Left ventricle myocardium superior (tissue), 1 donor: ENCODE measurements at regions not wholly inside any gene's neighbourhood (a gene's known extent, or its start where the extent isn't known, plus 50 kb on each side); places are given as distances from the start of the nearest gene placed in this dataset.

Source experiments
- ATAC-seq: fragments of 200-7000 bp; cut with Tn5 transposase; one replicate; pipeline ENCODE4 v1.9.1; 2020; ENCODE audit warnings: mild to moderate bottlenecking, moderate library complexity
- DNase-seq: peaks from one replicate; pipeline ENCODE4 v3.0.0-alpha.2; 2020
- intact Hi-C: fragments of 100-400 bp; cut with micrococcal nuclease; formaldehyde crosslinking; loops from one replicate; pipeline ENCODE4 v1.11.0; 2022
- donor health status: DM: no; HTN: yes; CAD: no; lungs with severe emphysema.

- no peak for ATAC-seq
- no peak for DNase-seq
- intact Hi-C loops = no loop called here
These were observed 597.7 kb upstream of the BTBD3 start for GRCh38 chr20:11320033-11320432.

- ATAC-seq (no peak), DNase-seq (no peak)
- intact Hi-C loops = no loop called here
These were observed 593.9 kb upstream of the BTBD3 start for GRCh38 chr20:11323816-11324215.

- intact Hi-C loops = no loop called here
- ATAC-seq = no peak
- no peak for DNase-seq
These were observed 592.7 kb upstream of the BTBD3 start for GRCh38 chr20:11324990-11325389.

- intact Hi-C loops = no loop called here
- ATAC-seq = no peak
- no peak for DNase-seq
These were observed 588.9 kb upstream of the BTBD3 start for GRCh38 chr20:11328839-11329238.

GRCh38 chr20:11329271-11329670, 588.4 kb upstream of the BTBD3 start:
- DNase-seq (no peak), ATAC-seq (no peak)
- intact Hi-C loops = no loop called here

- ATAC-seq (no peak), DNase-seq (no peak)
- intact Hi-C loops = no loop called here
These were observed 586.6 kb upstream of the BTBD3 start for GRCh38 chr20:11331096-11331495.

GRCh38 chr20:11332381-11332780, 585.3 kb upstream of the BTBD3 start:
- intact Hi-C loops = no loop called here
- DNase-seq (no peak), ATAC-seq (no peak)

- ATAC-seq = no peak
- DNase-seq = no peak
- intact Hi-C loops = no loop called here
These were observed 584.1 kb upstream of the BTBD3 start for GRCh38 chr20:11333634-11334033.

GRCh38 chr20:11337361-11338130, 580.1 kb upstream of the BTBD3 start:
- ATAC-seq = no peak
- DNase-seq = no peak
- intact Hi-C loops = no loop called here

GRCh38 chr20:11338496-11339306, 579.0 kb upstream of the BTBD3 start:
- no peak for DNase-seq
- intact Hi-C loops = no loop called here
- ATAC-seq = no peak

GRCh38 chr20:11344939-11345338, 572.8 kb upstream of the BTBD3 start:
- ATAC-seq (no peak), DNase-seq (no peak)
- intact Hi-C loops = no loop called here

GRCh38 chr20:11347738-11348137, 570.0 kb upstream of the BTBD3 start:
- intact Hi-C loops = no loop called here
- ATAC-seq = no peak
- DNase-seq = no peak

GRCh38 chr20:11350126-11351005, 567.3 kb upstream of the BTBD3 start:
- intact Hi-C loops = no loop called here
- DNase-seq = no peak

GRCh38 chr20:11352041-11352440, 565.7 kb upstream of the BTBD3 start:
- intact Hi-C loops = no loop called here
- DNase-seq = no peak

More at GRCh38 chr20:11350126-11351005, 567.3 kb upstream of the BTBD3 start:
- peak; percentile 57 for ATAC-seq

GRCh38 chr20:11354846-11355245, 562.8 kb upstream of the BTBD3 start:
- intact Hi-C loops = no loop called here
- DNase-seq = no peak
- no peak for ATAC-seq

More at GRCh38 chr20:11352041-11352440, 565.7 kb upstream of the BTBD3 start:
- no peak for ATAC-seq

GRCh38 chr20:11355345-11355744, 562.3 kb upstream of the BTBD3 start:
- intact Hi-C loops = no loop called here
- ATAC-seq (no peak), DNase-seq (no peak)

GRCh38 chr20:11356061-11356460, 561.6 kb upstream of the BTBD3 start:
- intact Hi-C loops = no loop called here
- ATAC-seq (no peak), DNase-seq (no peak)

- DNase-seq (no peak), ATAC-seq (no peak)
- intact Hi-C loops = no loop called here
These were observed 555.2 kb upstream of the BTBD3 start for GRCh38 chr20:11362450-11362849.

GRCh38 chr20:11364736-11365135, 553.0 kb upstream of the BTBD3 start:
- no peak for ATAC-seq

GRCh38 chr20:11366660-11367059, 551.0 kb upstream of the BTBD3 start:
- intact Hi-C loops = no loop called here
- no peak for DNase-seq
- ATAC-seq = no peak

More at GRCh38 chr20:11364736-11365135, 553.0 kb upstream of the BTBD3 start:
- no peak for DNase-seq
- intact Hi-C loops = no loop called here
